ENCODE measurements at regions not wholly inside any gene's neighbourhood (a gene's known extent, or its start where the extent isn't known, plus 50 kb on each side); places are given as distances from the start of the nearest gene placed in this dataset.
"Not testable (repeated sequence)": the region's sequence is repeated elsewhere in the genome, so short reads cannot be mapped to it uniquely, and the experiment has no call there.

- Mint-ChIP-seq H3K4me1 (no peaks in the 10 kb centered on the region), H3K4me3 (no peak overlapping the region), H3K9me3 (peaks cover 6% of the 10 kb centered on the region), H3K27ac (no peak overlapping the region), H3K27me3 (no peaks in the 10 kb centered on the region), H3K36me3 (no peaks in the 10 kb centered on the region)
Measured at GRCh38 chr4:27387711-27388110, 527.1 kb downstream of the STIM2 start.

DNA sequence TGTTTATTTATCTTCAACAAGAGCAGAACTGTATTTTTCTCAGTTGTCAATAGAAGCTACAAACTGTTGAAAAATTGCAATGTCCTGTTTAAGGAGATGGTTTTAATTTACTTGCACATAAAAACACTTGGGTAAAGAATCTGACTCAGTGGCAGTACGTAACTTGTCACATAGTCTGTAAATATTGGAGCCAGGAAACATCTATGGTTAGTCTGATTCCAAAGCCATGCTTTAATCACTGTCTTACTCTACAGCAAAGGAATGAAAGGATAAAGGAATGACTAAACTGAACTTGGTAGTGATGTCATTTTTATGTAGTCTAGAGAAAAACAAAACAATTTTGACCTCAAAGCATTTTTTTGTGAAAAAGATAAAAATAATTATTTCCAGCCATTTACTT, 537.2 kb downstream of the STIM2 start:
- no peak overlapping the region for H3K4me3 Mint-ChIP-seq
- H3K9me3 Mint-ChIP-seq = peaks cover 13% of the 10 kb centered on the region
- no peaks in the 10 kb centered on the region for H3K4me1 Mint-ChIP-seq
- no peaks in the 10 kb centered on the region for H3K36me3 Mint-ChIP-seq
- peaks cover 2% of the 10 kb centered on the region for H3K27me3 Mint-ChIP-seq
- H3K27ac Mint-ChIP-seq = no peak overlapping the region

DNA sequence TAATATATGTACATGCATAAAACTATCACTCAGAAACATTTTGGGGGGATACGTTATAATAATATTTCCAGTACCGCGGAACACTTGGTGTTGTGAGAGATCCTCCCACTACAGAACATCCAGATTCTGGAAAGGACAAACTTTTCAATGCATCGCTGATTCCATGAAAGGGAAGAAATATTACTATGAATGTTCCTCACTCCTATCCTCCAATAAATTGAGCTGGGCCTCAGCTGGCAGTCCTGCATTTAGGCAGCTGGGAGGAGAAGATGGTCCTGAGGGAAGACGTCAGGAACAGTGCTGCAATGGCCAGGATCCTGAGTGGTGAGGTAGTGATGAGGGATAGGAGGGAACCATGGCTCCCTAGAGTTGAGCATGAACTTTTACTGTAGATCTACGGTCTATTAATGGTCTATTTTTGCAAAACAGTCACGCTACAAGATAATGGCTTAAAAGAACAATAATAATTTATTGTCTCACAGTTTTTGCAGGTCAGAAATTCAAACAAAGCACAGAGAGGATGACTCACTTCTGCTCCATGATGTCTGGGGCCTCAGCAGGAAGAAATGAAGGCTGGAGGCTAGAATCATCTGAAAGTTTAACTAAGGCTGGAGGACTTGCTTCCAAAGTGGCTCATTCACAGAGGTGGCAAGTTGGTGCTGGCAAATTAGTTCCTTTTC, 538.1 kb downstream of the STIM2 start:
- Mint-ChIP-seq H3K27ac (no peak overlapping the region), H3K9me3 (peaks cover 13% of the 10 kb centered on the region), H3K27me3 (peaks cover 2% of the 10 kb centered on the region), H3K4me1 (no peaks in the 10 kb centered on the region), H3K4me3 (no peak overlapping the region), H3K36me3 (no peaks in the 10 kb centered on the region)

- Mint-ChIP-seq H3K4me3 (no peak overlapping the region), H3K4me1 (no peaks in the 10 kb centered on the region), H3K9me3 (peaks cover 15% of the 10 kb centered on the region), H3K27ac (no peak overlapping the region), H3K27me3 (no peaks in the 10 kb centered on the region), H3K36me3 (no peaks in the 10 kb centered on the region)
Measured at GRCh38 chr4:27407616-27408015, 547.0 kb downstream of the STIM2 start.

- Mint-ChIP-seq H3K4me1 (no peaks in the 10 kb centered on the region), H3K4me3 (no peak overlapping the region), H3K27ac (no peak overlapping the region), H3K27me3 (no peaks in the 10 kb centered on the region), H3K36me3 (no peaks in the 10 kb centered on the region), H3K9me3 (peaks cover 2% of the 10 kb centered on the region)
Measured at GRCh38 chr4:27412613-27413012, 552.0 kb downstream of the STIM2 start.

GRCh38 chr4:27414887-27415731, 554.5 kb downstream of the STIM2 start:
- no peaks in the 10 kb centered on the region for H3K27me3 Mint-ChIP-seq
- H3K36me3 Mint-ChIP-seq = no peaks in the 10 kb centered on the region
- H3K4me1 Mint-ChIP-seq = no peaks in the 10 kb centered on the region
- H3K27ac Mint-ChIP-seq = no peak overlapping the region
- H3K4me3 Mint-ChIP-seq = no peak overlapping the region
- H3K9me3 Mint-ChIP-seq = peaks cover 11% of the 10 kb centered on the region

DNA sequence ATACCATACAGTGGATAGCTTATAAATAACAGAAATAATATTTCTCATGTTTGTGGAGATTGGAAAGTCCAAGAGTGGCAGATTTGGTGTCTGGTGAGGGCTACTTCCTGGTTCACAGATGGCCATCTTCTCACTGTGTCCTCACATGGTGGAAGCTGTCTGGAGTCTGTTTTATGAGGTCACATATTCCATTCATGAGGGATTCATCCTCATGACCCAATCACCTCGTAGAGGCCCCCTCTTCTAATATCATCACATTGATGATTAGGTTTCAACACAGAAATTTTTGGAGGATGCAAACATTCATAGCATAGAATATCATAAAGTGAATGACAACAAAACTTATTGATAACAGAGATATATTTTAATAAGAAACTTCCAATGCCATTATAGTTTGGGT, 568.0 kb downstream of the STIM2 start:
- H3K4me1 Mint-ChIP-seq = no peaks in the 10 kb centered on the region
- H3K36me3 Mint-ChIP-seq = no peaks in the 10 kb centered on the region
- no peak overlapping the region for H3K4me3 Mint-ChIP-seq
- H3K27me3 Mint-ChIP-seq = no peaks in the 10 kb centered on the region
- no peak overlapping the region for H3K27ac Mint-ChIP-seq
- H3K9me3 Mint-ChIP-seq = no peaks in the 10 kb centered on the region

DNA sequence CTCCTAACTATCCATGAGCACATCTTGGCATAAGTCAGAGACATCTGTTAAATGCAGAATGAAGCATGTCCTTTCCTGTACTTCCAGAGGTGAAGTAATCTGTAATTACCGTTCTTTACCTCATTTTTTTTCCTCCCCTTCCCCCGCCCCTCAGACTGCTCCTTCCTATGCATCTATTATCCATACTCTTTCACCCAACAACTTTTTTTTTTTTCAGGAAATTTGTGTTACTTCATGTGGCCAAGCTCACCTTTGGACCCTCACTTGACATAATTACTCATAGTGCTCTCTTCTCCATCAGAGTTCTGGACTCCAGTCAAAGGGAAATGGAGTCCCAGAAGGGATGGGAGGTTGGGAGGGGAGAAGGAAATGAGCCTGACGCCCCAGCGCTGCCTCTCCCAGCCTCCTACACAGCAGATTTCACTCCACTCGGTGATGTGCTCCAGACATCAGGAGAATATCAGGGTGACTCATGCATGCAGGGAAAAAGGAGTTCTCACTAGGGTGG, 568.8 kb downstream of the STIM2 start:
- Mint-ChIP-seq H3K4me1 (no peaks in the 10 kb centered on the region), H3K27ac (no peak overlapping the region), H3K27me3 (no peaks in the 10 kb centered on the region), H3K4me3 (no peak overlapping the region), H3K9me3 (no peaks in the 10 kb centered on the region), H3K36me3 (no peaks in the 10 kb centered on the region)

- no peaks in the 10 kb centered on the region for H3K36me3 Mint-ChIP-seq
- H3K27ac Mint-ChIP-seq = no peak overlapping the region
- H3K4me1 Mint-ChIP-seq = no peaks in the 10 kb centered on the region
- no peaks in the 10 kb centered on the region for H3K9me3 Mint-ChIP-seq
- no peak overlapping the region for H3K4me3 Mint-ChIP-seq
- H3K27me3 Mint-ChIP-seq = no peaks in the 10 kb centered on the region
Measured at GRCh38 chr4:27442146-27442545, 581.5 kb downstream of the STIM2 start.

DNA sequence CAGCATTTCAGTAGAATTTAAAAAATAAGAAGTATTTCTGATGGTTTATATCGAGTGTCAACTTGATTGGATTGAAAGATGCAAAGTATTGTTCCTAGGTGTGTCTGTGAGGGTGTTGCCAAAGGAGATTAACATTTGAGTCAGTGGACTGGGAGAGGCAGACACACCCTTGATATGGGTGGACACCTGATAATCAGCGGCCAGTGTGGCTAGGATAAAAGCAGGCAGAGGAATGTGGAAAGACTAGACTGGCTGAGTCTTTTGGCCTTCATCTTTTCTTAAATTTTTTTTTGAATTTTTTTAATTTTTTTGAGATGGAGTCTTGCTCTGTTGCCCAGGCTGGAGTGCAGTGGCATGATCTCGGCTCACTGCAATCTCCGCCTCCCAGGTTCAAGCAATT, 582.0 kb downstream of the STIM2 start:
- not testable (repeated sequence) for H3K36me3 Mint-ChIP-seq, H3K27me3 Mint-ChIP-seq, H3K9me3 Mint-ChIP-seq, H3K27ac Mint-ChIP-seq, H3K4me3 Mint-ChIP-seq, H3K4me1 Mint-ChIP-seq

- no peaks in the 10 kb centered on the region for H3K36me3 Mint-ChIP-seq
- no peak overlapping the region for H3K27ac Mint-ChIP-seq
- H3K9me3 Mint-ChIP-seq = peaks cover 9% of the 10 kb centered on the region
- no peak overlapping the region for H3K4me3 Mint-ChIP-seq
- H3K4me1 Mint-ChIP-seq = no peaks in the 10 kb centered on the region
- no peaks in the 10 kb centered on the region for H3K27me3 Mint-ChIP-seq
Measured at GRCh38 chr4:27463816-27464215, 603.2 kb downstream of the STIM2 start.

DNA sequence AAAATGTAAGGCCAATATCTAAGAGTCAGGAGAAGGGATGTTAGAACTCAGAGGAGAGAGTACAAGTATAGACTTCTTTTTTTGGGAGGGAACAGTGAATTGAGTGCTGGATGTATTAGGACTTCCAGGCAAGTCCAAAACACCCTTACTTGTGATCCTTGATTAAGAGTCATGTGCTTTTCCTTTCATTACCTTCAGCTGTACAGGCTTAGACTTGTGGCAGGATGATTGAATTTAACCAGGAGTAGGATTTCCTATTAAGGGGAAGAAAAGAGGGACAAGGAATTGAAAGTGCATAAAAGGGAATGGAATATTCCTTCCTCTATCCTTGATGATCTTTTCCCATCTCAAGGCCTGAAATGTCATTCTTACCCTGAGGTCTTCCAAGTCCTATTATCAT, 606.7 kb downstream of the STIM2 start:
- no peaks in the 10 kb centered on the region for H3K27me3 Mint-ChIP-seq
- H3K4me1 Mint-ChIP-seq = no peaks in the 10 kb centered on the region
- H3K27ac Mint-ChIP-seq = no peak overlapping the region
- no peaks in the 10 kb centered on the region for H3K36me3 Mint-ChIP-seq
- peaks cover 9% of the 10 kb centered on the region for H3K9me3 Mint-ChIP-seq
- no peak overlapping the region for H3K4me3 Mint-ChIP-seq

DNA sequence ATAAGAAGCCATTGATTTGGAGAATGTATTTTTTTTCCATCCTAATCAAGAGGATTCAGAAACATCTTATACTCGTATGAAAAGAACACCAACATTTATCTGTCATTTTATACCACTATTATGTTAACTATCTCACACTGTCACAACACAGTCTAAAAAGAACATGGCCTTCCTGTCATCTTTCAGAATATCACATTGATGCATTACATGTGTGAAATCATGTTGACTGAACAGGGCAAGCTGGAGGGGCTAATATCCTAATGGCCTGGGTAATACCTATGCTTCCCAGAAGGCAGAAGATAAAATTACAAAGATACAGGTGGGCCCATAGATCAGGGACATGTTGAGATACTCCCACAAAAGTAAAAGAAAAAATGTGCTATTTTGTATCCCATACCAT, 611.7 kb downstream of the STIM2 start:
- Mint-ChIP-seq H3K27me3 (no peaks in the 10 kb centered on the region), H3K4me3 (no peak overlapping the region), H3K9me3 (no peaks in the 10 kb centered on the region), H3K27ac (no peak overlapping the region), H3K4me1 (no peaks in the 10 kb centered on the region), H3K36me3 (no peaks in the 10 kb centered on the region)

- Mint-ChIP-seq H3K36me3 (no peaks in the 10 kb centered on the region), H3K27me3 (no peaks in the 10 kb centered on the region), H3K4me3 (no peak overlapping the region), H3K4me1 (no peaks in the 10 kb centered on the region), H3K27ac (no peak overlapping the region), H3K9me3 (no peaks in the 10 kb centered on the region)
Measured at GRCh38 chr4:27474691-27475090, 614.0 kb downstream of the STIM2 start.

DNA sequence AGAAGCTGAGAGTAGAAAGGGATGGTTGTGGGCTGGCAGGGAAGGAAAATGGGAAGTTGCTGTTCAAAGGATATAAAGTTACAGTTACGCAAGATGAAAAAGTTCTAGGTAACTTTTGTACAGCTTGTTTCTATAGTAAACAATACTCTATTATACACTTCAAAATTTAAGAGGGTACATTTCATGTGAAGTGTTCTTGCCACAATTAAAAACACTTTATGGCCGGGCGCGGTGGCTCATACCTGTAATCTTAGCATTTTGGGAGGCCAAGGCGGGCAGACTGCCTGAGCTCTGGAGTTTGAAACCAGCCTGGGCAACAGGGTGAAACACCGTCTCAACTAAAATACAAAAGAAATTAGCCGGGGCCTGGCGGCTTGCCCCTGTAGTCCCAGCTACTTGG, 623.6 kb downstream of the STIM2 start:
- Mint-ChIP-seq H3K27ac (no peak overlapping the region), H3K9me3 (no peaks in the 10 kb centered on the region), H3K4me3 (no peak overlapping the region), H3K4me1 (no peaks in the 10 kb centered on the region), H3K27me3 (no peaks in the 10 kb centered on the region), H3K36me3 (no peaks in the 10 kb centered on the region)

DNA sequence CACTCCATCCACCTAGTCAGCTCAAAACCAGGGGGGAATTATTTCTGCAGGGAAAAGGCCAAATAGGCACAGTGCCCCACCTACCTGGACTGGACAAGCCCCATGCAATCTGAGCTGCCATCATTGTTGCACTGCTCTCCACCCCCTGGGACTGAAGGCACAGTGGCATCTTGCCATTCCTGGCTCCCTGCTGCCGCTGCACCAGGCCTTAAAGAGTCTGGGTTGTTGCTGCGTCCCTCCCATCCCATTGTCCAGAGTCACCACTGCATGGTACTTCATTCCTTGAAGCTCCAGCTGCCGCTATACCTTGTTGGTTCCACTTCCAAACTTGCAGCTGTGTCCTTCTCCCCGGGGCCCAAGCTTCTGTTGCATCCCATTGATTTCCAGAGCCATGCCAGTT, 629.7 kb downstream of the STIM2 start:
- Mint-ChIP-seq H3K4me1 (no peaks in the 10 kb centered on the region), H3K27ac (no peak overlapping the region), H3K9me3 (no peaks in the 10 kb centered on the region), H3K36me3 (no peaks in the 10 kb centered on the region), H3K4me3 (no peak overlapping the region), H3K27me3 (no peaks in the 10 kb centered on the region)

Data from activated naive CD4-positive, alpha-beta T cell treated with anti-CD3 and anti-CD28 coated beads, Interleukin-2, amount 50 U/mL, for 24 hours (primary cell).